Hepatocyte (in vitro differentiated cells): ENCODE measurements at regions not wholly inside any gene's neighbourhood (a gene's known extent, or its start where the extent isn't known, plus 50 kb on each side); places are given as distances from the start of the nearest gene placed in this dataset.

Source experiments
- DNase-seq: peaks from one replicate; pipeline ENCODE4 v3.0.0-alpha.2; 2016; ENCODE audit warnings: low spot score
- H2AFZ ChIP-seq: fragments of 200-600 bp; sonication (generic); 2 replicates; pipeline ENCODE4 v1.6.0; 2016; ENCODE audit warnings: antibody characterized with exemption, mild to moderate bottlenecking
- H3K27ac ChIP-seq: fragments of 200-600 bp; sonication (generic); 2 replicates; pipeline ENCODE4 v1.5.1; 2016; ENCODE audit warnings: mild to moderate bottlenecking
- H3K27me3 ChIP-seq: fragments of 200-600 bp; sonication (generic); 2 replicates; pipeline ENCODE4 v1.6.1; 2016
- H3K36me3 ChIP-seq: fragments of 200-600 bp; sonication (generic); replicated peaks from 2 replicates; pipeline ENCODE4 v1.5.1; 2016; ENCODE audit warnings: low read depth; ENCODE audit not compliant: insufficient read depth
- H3K4me1 ChIP-seq: fragments of 200-600 bp; sonication (generic); 2 replicates; pipeline ENCODE4 v1.5.1; 2016; ENCODE audit warnings: mild to moderate bottlenecking, moderate library complexity; ENCODE audit not compliant: insufficient read depth
- H3K4me2 ChIP-seq: fragments of 200-600 bp; sonication (generic); 2 replicates; pipeline ENCODE4 v1.6.0; 2016
- H3K4me3 ChIP-seq: fragments of 200-600 bp; sonication (generic); 2 replicates; pipeline ENCODE4 v1.5.1; 2016; ENCODE audit warnings: mild to moderate bottlenecking
- H3K79me2 ChIP-seq: fragments of 200-600 bp; sonication (generic); 2 replicates; pipeline ENCODE4 v1.6.0; 2017; ENCODE audit warnings: mild to moderate bottlenecking
- H3K9me2 ChIP-seq: fragments of 200-600 bp; sonication (generic); replicated peaks from 2 replicates; pipeline ENCODE4 v1.6.0; 2017; ENCODE audit warnings: mild to moderate bottlenecking; ENCODE audit not compliant: insufficient read depth
- H3K9me3 ChIP-seq: fragments of 200-600 bp; sonication (generic); 2 replicates; pipeline ENCODE4 v1.5.1; 2016; ENCODE audit warnings: low read depth, mild to moderate bottlenecking
- H4K20me1 ChIP-seq: fragments of 200-600 bp; sonication (generic); 2 replicates; pipeline ENCODE4 v1.6.0; 2016; ENCODE audit warnings: mild to moderate bottlenecking; ENCODE audit not compliant: insufficient read depth, poor library complexity, severe bottlenecking
- EZH2 ChIP-seq: fragments of 200-600 bp; sonication (generic); IDR thresholded peaks from 2 replicates; pipeline ENCODE4 v1.6.1; 2016; ENCODE audit warnings: antibody characterized with exemption, mild to moderate bottlenecking, borderline replicate concordance
- EZH2phosphoT487 ChIP-seq: fragments of 200-600 bp; sonication (generic); IDR thresholded peaks from one replicate; pipeline ENCODE4 v1.6.1; 2018; ENCODE audit warnings: antibody characterized with exemption, mild to moderate bottlenecking, low read depth, moderate library complexity; ENCODE audit not compliant: unreplicated experiment, severe bottlenecking
- WGBS: methylation state at CpG from one replicate; pipeline ENCODE4 v1.1.6; 2016; ENCODE audit warnings: low lambda C conversion rate; ENCODE audit errors: missing lambda C conversion rate; 5-methylcytosine and 5-hydroxymethylcytosine counted together
- TF ChIP-seq, protein P1 (sequence below): fragments of 200-600 bp; sonication (generic); IDR thresholded peaks from 2 replicates; pipeline ENCODE4 v1.5.1; 2016; ENCODE audit warnings: antibody characterized with exemption, mild to moderate bottlenecking; ENCODE audit not compliant: poor library complexity

DNA sequence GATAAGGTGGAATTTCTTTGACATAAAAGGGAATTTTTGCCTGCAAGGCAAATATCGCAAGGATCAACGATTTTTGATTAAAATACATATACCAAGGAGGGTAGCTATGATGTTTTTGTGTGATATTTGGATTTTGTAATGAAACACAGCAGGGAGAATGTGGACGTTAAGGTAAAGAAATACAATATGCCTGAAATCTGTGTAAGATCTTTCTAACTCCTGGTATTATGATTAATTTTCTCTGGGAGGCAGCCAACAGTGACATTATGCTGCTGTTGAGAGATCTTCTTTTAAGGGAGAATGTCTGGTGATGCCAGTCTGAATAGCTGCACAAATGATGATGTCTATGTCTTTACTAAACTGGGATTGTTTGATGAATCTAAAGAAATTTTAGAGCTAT, 972.2 kb downstream of the SQOR start:
- H3K4me2 ChIP-seq: no peak overlapping the region
- H3K36me3 ChIP-seq: no peaks in the 10 kb centered on the region
- no peak overlapping the region for H2AFZ ChIP-seq
- TF ChIP-seq, protein P1, sequence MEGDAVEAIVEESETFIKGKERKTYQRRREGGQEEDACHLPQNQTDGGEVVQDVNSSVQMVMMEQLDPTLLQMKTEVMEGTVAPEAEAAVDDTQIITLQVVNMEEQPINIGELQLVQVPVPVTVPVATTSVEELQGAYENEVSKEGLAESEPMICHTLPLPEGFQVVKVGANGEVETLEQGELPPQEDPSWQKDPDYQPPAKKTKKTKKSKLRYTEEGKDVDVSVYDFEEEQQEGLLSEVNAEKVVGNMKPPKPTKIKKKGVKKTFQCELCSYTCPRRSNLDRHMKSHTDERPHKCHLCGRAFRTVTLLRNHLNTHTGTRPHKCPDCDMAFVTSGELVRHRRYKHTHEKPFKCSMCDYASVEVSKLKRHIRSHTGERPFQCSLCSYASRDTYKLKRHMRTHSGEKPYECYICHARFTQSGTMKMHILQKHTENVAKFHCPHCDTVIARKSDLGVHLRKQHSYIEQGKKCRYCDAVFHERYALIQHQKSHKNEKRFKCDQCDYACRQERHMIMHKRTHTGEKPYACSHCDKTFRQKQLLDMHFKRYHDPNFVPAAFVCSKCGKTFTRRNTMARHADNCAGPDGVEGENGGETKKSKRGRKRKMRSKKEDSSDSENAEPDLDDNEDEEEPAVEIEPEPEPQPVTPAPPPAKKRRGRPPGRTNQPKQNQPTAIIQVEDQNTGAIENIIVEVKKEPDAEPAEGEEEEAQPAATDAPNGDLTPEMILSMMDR: no peak
- TF ChIP-seq EZH2phosphoT487 (no peak), EZH2 (no peak)
- no peaks in the 10 kb centered on the region for H3K4me1 ChIP-seq
- no peaks in the 10 kb centered on the region for H4K20me1 ChIP-seq
- no peaks in the 10 kb centered on the region for H3K9me3 ChIP-seq
- DNase-seq: no peak
- H3K9me2 ChIP-seq: no peaks in the 10 kb centered on the region
- no peak overlapping the region for H3K27ac ChIP-seq
- no peak overlapping the region for H3K4me3 ChIP-seq
- H3K79me2 ChIP-seq: no peaks in the 10 kb centered on the region
- no peaks in the 10 kb centered on the region for H3K27me3 ChIP-seq
- WGBS: 83% methylated on average over 3 of the region's 3 CpGs

- no peaks in the 10 kb centered on the region for H3K9me3 ChIP-seq
- H3K27ac ChIP-seq: no peak overlapping the region
- no peak overlapping the region for H3K4me3 ChIP-seq
- no peaks in the 10 kb centered on the region for H3K79me2 ChIP-seq
- no peak overlapping the region for H3K4me2 ChIP-seq
- DNase-seq: no peak
- H4K20me1 ChIP-seq: no peaks in the 10 kb centered on the region
- TF ChIP-seq EZH2 (no peak), EZH2phosphoT487 (no peak)
- TF ChIP-seq, protein P1: no peak
- no peak overlapping the region for H2AFZ ChIP-seq
- H3K4me1 ChIP-seq: no peaks in the 10 kb centered on the region
- no peaks in the 10 kb centered on the region for H3K36me3 ChIP-seq
- H3K9me2 ChIP-seq: no peaks in the 10 kb centered on the region
- no peaks in the 10 kb centered on the region for H3K27me3 ChIP-seq
- 97% methylated on average over 4 of the region's 4 CpGs for WGBS
These were observed 981.2 kb downstream of the SQOR start for GRCh38 chr15:46616033-46616432.

GRCh38 chr15:46617507-46617906, 982.7 kb downstream of the SQOR start:
- no peak for DNase-seq
- no peak overlapping the region for H3K4me2 ChIP-seq
- H3K9me3 ChIP-seq: no peaks in the 10 kb centered on the region
- no peak overlapping the region for H3K27ac ChIP-seq
- TF ChIP-seq EZH2phosphoT487 (no peak), EZH2 (no peak)
- TF ChIP-seq, protein P1: no peak
- no peaks in the 10 kb centered on the region for H3K9me2 ChIP-seq
- no peaks in the 10 kb centered on the region for H3K4me1 ChIP-seq
- no peak overlapping the region for H2AFZ ChIP-seq
- H3K27me3 ChIP-seq: no peaks in the 10 kb centered on the region
- H3K4me3 ChIP-seq: no peak overlapping the region
- H4K20me1 ChIP-seq: no peaks in the 10 kb centered on the region
- no peaks in the 10 kb centered on the region for H3K79me2 ChIP-seq
- H3K36me3 ChIP-seq: no peaks in the 10 kb centered on the region

GRCh38 chr15:46618984-46619383, 984.2 kb downstream of the SQOR start:
- no peaks in the 10 kb centered on the region for H3K9me2 ChIP-seq

More at GRCh38 chr15:46618984-46619383, 984.2 kb downstream of the SQOR start:
- H4K20me1 ChIP-seq: no peaks in the 10 kb centered on the region
- DNase-seq: no peak
- TF ChIP-seq, protein P1: no peak
- TF ChIP-seq EZH2phosphoT487 (no peak), EZH2 (no peak)
- no peak overlapping the region for H3K4me3 ChIP-seq
- H3K36me3 ChIP-seq: no peaks in the 10 kb centered on the region
- H3K4me1 ChIP-seq: no peaks in the 10 kb centered on the region
- 94% methylated on average over 2 of the region's 2 CpGs for whole genome bisulfite sequencing
- H2AFZ ChIP-seq: no peak overlapping the region
- H3K79me2 ChIP-seq: no peaks in the 10 kb centered on the region
- H3K27me3 ChIP-seq: no peaks in the 10 kb centered on the region
- no peak overlapping the region for H3K27ac ChIP-seq
- H3K4me2 ChIP-seq: no peak overlapping the region
- H3K9me3 ChIP-seq: no peaks in the 10 kb centered on the region
